ENCODE measurements at regions not wholly inside any gene's neighbourhood (a gene's known extent, or its start where the extent isn't known, plus 50 kb on each side); places are given as distances from the start of the nearest gene placed in this dataset.
A peak's percentile ranks its signal among the peaks of the same experiment; 100 is the strongest.

- peak; percentile 25 for DNase-seq (ENCODE audit: low read depth)
- no peak for TF ChIP-seq CTCF (IDR thresholded peaks at IDR 0.05; ENCODE audit: insufficient read depth, low read depth, low read length)
- H3K4me3 ChIP-seq (ENCODE audit: low read depth, low read length): no peak overlapping the region
Measured at GRCh38 chr3:187522293-187522692, 147.9 kb downstream of the SST start.

GRCh38 chr3:187521546-187521945, 148.6 kb downstream of the SST start:
- TF ChIP-seq CTCF (IDR thresholded peaks at IDR 0.05; ENCODE audit: insufficient read depth, low read depth, low read length): no peak

GRCh38 chr3:187520027-187520945, 149.9 kb downstream of the SST start:
- peak; percentile 36 for DNase-seq (ENCODE audit: low read depth)
- H3K4me3 ChIP-seq (ENCODE audit: low read depth, low read length): no peak overlapping the region
- TF ChIP-seq CTCF (IDR thresholded peaks at IDR 0.05; ENCODE audit: insufficient read depth, low read depth, low read length): no peak

More at GRCh38 chr3:187521546-187521945, 148.6 kb downstream of the SST start:
- DNase-seq (ENCODE audit: low read depth): no peak
- H3K4me3 ChIP-seq (ENCODE audit: low read depth, low read length): no peak overlapping the region

GRCh38 chr3:187519428-187519890, 150.7 kb downstream of the SST start:
- H3K4me3 ChIP-seq (ENCODE audit: low read depth, low read length): no peak overlapping the region
- no peak for DNase-seq (ENCODE audit: low read depth)
- no peak for TF ChIP-seq CTCF (IDR thresholded peaks at IDR 0.05; ENCODE audit: insufficient read depth, low read depth, low read length)

GRCh38 chr3:187518616-187519015, 150.4 kb downstream of the RTP4 start:
- H3K4me3 ChIP-seq (ENCODE audit: low read depth, low read length): no peak overlapping the region
- no peak for TF ChIP-seq CTCF (IDR thresholded peaks at IDR 0.05; ENCODE audit: insufficient read depth, low read depth, low read length)
- DNase-seq (ENCODE audit: low read depth): no peak

- no peak for DNase-seq (ENCODE audit: low read depth)
- TF ChIP-seq CTCF (IDR thresholded peaks at IDR 0.05; ENCODE audit: insufficient read depth, low read depth, low read length): no peak
- H3K4me3 ChIP-seq (ENCODE audit: low read depth, low read length): no peak overlapping the region
Measured at GRCh38 chr3:187518207-187518606, 150.0 kb downstream of the RTP4 start.

Data from fibroblast of villous mesenchyme (primary cell).